D341Med (cell line): ENCODE measurements at regions not wholly inside any gene's neighbourhood (a gene's known extent, or its start where the extent isn't known, plus 50 kb on each side); places are given as distances from the start of the nearest gene placed in this dataset.
A peak's percentile ranks its signal among the peaks of the same experiment; 100 is the strongest.

Experiments used
- DNase-seq: peaks from one replicate; pipeline ENCODE4 v3.0.0; 2012; ENCODE audit warnings: low spot score

DNA sequence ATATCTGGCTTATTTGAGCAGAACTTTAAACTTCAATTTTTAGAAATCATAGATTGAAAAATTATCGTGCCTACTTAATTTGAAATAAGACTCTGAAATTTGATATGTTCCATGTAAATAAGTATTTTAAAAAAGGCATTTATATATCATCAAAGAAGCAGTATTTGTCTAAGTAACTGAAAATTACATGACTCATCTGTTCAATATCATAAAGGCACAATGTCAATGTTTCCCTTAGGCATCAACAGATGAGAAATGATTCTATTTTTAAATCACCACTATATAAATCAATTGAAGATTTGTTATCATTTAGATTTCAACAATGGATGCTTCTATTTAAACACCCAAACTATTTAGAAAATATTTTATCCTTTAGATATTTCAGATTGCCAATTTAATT is 142.9 kb upstream of the POU5F2 start:
- DNase-seq, result no peak

DNA sequence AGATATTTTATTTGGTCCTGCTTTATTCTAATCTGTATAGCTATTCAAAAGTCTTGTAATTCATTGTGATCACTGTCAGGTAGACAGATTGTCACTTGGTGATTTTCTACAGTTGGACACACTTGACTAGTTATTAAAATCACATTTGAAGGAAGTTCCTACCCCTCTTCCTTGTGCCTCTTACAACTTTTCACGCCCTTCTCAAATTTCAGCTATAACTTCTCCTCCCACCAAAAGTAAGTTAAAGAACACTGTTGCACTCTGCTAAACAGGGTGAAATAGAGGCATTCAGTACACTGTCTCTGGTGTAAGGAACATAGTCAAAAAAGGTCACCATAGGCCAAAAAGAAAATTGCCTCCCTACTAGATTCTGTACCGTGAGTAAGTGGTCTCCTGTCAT is 142.1 kb upstream of the POU5F2 start:
- DNase-seq, result no peak

DNA sequence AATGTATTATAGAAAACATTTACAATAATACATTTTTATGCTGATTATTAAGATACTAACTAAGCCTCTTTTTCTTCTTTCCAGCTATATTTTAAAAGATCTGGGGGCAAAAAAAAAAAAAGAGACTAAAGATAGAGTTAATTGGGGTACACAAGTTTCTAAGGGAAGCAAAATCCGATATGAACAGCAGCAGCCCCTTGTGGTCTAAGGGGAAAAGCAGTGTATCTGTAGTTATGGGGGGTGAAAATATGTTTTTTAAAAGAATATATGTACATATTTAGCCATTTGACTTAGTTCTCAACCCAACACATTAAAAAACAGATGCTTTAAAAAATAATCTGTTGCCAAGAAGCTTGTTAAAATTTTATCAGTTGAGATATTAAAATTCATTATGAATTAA is 134.3 kb upstream of the POU5F2 start:
- no peak for DNase-seq

DNA sequence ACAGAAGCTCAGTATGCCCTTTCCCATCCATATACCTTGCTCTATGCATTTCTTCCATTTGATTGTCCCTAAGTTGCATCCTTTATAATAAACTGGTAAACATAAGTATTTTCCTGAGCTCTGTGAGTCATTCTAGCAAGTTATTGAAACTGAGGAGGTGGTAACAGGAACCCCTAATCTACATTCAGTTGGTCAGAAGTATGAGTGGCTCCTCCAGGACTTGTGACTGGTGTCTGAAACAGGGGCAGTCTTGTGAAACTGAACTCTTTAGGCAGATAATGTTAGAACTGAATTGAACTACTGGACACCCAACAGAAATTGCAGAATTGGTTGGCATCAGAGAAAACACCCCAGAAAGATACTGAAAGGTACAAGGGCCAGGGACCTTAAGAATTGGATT is 133.1 kb upstream of the POU5F2 start:
- no peak for DNase-seq

DNA sequence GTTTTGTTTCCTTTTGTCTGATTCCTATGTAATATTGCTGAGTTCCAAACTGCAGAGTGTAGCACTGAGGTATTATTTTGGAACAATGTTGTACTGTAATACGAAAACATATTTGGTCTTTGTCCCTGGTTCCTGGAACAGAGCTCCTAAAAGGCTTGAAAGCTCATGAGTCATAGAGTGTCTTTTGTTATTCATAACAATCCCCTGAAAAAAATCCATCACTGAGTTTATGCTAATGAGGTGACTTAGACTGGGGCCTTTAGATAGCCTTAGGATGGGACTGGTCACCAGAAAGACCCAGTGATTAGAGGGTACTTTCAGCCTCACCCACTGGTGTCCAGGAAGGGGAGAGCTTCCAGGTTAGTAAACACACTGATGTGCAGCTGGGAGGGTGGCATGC is 132.7 kb upstream of the POU5F2 start:
- no peak for DNase-seq

DNA sequence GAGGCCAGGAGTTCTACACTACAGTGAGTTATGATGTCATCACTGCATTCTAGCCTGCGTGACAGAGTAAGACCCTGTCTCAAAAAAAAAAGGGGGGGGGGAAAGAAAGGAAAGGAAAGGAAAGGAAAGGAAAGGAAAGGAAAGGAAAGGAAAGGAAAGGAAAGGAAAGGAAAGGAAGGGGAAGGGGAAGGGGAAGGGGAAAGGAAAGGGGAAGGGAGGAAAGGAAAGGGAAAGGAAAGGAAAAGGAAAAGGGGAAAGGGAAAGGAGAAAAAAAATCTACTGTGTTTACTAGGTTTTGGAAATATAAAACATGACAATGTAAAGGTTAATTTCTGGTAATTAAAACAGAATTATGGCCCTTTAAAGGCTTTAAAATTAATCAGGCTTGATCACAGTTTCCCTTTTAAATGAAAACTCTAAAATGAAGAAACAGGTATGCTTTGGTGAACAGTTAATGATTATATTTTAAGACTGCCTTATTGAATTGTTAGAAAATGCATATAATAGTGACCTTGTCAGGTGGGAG is 131.9 kb upstream of the POU5F2 start:
- no peak for DNase-seq

DNA sequence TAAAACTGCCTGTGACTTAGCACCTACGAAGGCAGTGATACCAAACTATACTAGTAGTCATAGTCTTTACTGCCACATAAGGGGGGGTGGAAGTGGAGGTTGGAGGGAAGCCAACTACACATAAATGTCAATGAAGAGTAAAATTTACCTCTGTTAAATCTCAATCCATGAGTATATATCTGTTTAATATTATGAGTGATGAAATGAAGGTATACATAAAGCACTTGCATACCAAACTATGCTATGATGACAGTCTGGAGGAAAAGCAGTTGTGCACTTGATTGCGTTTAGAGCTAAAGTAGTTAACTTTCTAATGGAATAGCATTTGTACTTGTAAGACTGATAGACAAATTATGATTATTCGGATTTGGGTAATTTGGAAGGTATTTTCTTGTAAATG is 129.2 kb upstream of the POU5F2 start:
- no peak for DNase-seq

DNA sequence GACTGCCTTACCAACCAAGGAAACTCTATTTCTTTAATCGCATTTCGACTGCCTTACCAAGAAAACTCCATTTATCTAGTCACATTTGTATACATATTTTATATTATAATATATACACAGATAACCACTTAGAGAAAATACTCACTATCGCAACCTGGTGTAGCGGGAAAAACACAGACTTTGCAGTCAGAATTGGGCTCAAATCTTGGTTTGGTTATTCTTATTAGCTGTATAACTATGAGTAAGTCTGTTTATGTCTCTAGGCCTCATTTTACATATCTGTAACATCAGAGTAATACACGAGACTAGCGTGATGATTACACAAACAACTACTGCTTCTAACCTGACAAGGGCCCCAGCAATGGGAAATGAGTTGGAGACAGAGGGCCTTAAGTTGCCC is 127.5 kb upstream of the POU5F2 start:
- no peak for DNase-seq

DNA sequence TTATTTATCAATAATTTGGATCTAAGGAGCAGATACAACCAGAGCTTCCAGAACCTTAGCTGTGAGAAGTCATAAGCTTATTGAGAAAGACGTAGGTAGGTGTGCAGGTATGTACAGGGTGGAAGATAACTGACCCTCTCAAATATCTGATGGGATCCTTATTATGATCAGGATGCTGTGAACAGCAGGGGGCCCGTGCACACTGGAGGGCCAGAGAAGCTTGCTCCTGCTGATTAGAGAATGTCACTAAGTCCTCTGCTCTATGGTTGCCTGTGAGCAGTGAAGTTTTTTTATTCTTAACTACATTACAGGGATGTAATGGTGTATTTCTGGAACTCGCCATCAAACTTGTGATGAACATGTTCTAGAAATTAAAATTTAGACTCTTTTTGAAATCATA is 108.9 kb upstream of the POU5F2 start:
- DNase-seq, result peak; percentile 17

DNA sequence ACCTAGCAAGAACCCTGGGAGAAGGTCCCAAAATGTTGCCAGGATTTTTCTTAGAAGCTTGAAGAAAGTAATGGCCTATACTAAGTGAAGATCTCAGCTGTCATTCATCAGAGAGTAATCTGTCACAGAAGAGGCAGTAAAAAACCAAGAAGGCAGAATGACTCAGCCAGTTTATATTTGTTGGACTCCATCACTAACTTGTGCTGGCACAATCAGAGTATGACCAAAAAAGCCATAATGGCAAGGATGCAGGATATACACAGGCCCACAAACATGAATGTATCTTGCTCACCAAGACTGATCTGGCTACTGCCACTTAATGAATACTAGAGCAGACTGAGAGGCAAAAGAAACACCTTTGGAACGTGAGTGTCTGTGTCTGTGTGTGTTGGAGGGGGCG is 104.0 kb upstream of the POU5F2 start:
- DNase-seq, result no peak

DNA sequence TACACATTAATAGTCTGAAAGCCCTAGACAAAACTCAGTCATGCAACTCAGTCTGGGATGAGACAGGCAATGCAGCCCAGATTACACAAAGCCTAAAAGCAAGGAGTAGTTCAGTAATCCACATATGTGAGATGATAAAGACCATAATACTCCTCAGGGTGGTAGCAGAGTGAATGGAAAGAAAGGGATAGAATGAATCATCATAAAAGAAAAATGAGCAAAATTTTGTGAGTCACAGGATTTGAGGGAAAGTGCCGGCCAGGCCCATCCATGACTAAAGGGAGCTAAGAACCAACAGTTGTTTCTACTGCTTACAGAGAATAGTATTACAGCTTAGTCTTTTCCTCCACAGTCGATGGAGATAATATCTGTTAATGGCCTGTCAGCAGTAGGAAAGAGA is 90.0 kb upstream of the POU5F2 start:
- no peak for DNase-seq

DNA sequence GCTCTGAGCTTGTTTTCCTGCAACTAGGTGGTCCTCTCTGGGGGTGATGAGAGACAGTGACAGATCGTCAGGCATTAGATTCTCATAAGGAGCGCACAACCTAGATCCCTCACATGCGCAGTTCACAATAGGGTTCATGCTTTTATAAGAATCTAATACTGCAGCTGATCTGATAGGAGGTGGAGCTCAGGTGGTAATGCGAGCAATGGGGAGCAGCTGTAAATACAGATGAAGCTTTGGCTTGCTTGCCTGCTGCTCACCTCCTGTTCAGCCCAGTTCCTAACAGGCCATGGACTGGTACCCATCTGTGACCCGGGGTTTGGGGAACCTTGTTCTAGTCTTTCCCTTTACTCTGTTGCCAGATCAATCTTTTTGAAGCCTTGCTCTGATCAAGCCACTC is 89.5 kb upstream of the POU5F2 start:
- DNase-seq, result no peak

DNA sequence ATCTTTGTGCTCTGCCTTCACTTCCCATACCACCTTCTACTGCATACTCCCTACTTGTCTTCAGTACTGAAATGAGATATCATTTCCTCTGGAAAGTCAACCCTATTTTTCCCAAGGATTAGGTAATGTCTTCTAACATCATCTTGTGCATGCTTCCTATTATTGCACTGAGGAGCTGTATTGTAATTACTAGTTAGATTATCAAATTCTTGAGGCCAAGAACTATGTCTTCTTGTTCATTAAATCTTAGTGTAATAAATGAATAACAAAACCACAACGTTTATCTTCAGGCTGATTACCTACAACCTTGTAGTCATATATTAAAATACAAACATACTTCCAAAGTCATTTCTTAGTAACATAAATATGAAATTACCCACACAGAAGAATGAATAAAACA is 87.9 kb upstream of the POU5F2 start:
- no peak for DNase-seq

DNA sequence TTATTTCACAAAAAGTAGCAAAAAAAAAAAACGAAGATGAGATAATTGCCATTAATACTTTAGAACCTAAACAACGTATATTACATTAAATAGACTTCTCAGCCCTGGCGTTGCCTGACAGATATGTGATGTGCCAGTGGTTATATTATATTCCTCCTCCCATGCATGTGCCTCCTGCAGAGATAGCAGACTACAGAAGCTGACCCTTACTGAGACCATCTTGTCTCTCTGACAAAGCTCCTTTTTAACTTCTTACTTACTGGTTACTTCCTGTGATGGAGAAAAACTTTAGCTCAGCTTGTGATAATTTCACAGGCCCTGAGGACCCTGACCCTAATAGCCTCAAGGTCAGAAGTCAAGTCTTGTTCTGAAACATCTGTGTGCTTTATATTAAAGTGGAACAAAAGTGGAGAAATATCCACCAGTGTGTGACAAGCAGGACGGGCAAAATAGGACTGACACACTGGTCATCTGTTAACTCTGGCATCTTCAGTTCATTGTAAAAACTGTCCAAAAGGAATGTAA is 80.6 kb upstream of the POU5F2 start:
- DNase-seq, result no peak

DNA sequence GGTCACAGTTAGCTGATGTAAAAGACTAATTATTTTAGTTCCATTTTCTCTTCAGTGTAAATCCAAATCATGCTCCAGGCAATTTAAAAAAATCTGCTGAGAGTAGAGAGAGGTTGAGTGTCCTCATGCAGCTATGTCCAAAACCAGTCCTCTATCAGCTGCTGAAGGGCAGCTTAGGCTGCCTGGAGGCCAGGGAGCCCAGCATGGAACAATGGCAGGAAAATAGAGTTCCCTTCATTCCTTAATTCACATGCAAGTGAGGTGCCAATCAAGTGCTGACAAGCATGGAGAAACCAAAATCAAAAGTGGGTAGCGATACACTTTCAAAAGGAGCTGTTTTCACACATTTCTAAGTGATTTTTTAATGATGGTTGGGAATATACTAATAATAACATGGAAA is 78.3 kb upstream of the POU5F2 start:
- DNase-seq, result no peak

DNA sequence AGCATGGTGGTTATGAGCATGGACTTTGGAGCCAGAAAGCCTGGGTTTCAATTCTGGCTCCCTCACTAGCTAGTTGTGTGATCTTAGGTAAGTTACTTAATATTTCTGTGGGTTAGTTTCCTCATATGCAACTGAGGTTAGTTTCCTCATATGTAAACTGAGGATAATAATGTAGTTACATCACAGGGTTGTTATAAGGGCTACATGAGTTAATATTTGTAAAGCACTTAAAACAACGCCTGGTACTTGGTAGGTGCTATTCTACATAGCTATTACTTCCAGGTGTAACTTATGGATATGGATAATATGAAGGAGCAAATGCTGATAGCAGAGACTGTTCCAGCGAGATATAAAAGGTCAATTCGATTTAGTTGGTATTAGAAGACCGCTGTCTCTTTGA is 69.4 kb upstream of the POU5F2 start:
- no peak for DNase-seq

DNA sequence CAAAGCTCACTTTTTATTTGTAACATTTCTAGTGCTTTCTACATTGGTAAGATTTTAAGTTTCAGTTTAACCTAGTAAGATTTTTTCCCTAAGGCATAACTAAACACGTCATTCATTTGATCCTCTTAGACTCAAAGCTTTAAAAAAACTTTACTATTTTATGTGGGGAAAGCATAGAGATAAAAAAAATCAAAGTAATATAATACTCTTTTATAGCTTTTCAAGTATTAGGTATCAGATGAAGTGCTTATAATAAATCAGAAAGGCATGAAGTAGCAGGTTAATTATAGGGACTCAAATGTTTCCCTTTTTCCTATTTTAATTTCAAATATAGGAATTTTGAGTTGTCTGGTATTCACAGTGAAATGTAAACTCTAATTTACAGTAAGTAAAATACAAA is 68.0 kb upstream of the POU5F2 start:
- DNase-seq, result no peak

DNA sequence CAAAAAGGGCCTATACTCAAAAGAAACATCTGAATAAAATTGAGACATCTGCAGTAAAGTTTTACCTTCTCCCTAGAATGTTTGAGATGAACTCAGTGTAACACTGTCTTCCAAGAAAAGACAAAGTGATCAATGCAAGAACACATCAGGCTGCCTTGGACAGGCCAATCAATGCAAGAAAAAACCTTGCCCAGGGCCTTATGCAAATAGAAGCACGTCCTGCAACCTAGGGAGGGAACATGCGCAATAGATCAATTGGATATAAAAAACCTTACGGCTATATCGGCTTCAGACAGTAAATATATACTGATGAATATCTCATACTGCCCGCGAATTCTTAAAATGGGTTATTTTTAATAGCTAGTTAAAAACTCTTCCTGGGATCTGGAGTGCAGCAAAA is 66.4 kb upstream of the POU5F2 start:
- no peak for DNase-seq

DNA sequence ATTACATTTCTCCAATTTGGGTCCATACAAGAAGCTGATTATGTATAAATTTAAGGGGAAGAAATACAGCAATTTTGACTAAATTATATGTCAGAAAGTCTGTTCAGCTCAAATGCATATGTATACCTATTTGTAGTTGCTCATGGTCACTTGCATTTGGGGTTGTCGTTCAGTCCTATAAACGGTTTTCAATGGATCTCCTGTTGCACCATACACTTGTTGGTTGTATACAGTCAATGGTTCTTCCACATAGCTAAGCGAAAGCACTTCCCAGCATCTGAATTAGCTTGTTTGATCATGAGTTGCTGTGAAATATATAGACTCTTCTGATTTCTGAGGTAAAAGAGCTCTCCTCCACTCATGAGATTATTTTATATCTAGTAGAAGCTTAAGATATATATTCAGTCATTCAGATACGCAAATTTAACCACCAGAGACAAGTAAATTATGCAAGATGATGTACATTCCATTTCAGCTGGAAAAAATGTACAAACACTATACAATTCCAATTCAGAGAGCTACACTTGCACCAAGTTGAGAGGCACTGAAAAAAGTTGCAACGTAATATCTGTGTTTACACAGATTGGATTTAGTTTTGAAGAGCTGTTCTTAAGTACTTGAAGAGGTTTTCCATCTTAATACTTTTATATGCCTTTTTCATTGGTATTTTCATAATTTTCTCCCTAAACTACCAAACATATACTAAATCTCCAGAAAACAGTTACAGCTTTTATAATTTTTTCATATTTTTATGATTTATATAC is 64.4 kb upstream of the POU5F2 start:
- no peak for DNase-seq

DNA sequence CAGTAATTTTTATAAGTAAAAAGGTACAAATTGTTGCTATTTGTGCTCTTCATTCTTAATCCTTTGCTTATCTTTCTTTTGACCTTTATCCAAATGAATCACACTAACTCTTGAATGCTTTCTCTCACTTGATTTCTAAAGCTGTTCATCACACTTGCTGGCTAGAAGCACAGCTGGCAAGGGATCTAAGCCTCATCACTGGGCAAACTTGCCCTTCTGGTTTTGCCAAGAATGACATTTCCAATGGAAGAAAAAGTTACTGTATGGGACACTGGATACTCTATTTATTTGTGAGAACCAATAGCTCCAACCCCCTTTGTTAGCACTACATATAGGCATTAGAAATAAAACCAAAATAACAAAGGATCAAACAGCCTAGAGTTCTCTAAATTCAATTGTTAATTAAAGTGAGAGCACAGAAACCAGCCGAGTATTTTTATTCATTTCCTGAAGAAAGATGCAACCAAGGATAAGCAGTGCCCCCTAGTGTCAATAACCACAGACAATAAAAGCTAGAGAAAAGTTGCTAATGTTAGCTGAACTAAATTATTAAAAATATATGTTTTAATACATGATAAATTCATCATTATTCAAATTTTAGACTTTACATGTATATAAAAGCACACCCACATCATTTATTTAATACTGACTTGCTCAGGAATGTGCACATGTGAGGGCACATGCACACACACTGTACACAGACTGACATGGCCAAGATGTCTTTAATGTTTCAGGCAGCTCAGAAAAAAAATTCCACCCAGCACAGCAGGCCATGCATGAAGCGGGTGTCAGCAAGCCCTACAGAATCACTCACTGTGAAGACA is 59.8 kb upstream of the POU5F2 start:
- DNase-seq, result peak; percentile 27

DNA sequence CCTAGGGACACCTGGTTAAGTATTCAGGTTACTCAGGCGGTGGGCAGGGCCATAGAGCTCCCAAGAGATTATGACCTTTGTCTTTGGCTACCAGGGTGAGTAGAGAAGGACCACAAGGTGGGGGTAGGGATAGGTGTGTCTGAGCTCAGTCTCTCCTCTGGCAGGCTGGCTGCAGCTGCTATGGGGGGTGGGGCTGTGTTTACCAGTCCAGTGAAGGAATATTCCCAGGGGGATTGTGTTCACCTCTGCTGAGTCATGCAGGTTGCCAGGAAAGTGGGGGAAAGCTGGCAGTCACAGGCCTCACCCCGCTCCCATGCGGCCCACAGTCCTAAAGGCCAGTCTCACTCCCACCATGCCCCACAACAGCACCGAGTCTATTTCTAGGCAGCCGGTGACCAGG is 53.6 kb upstream of the POU5F2 start:
- no peak for DNase-seq

DNA sequence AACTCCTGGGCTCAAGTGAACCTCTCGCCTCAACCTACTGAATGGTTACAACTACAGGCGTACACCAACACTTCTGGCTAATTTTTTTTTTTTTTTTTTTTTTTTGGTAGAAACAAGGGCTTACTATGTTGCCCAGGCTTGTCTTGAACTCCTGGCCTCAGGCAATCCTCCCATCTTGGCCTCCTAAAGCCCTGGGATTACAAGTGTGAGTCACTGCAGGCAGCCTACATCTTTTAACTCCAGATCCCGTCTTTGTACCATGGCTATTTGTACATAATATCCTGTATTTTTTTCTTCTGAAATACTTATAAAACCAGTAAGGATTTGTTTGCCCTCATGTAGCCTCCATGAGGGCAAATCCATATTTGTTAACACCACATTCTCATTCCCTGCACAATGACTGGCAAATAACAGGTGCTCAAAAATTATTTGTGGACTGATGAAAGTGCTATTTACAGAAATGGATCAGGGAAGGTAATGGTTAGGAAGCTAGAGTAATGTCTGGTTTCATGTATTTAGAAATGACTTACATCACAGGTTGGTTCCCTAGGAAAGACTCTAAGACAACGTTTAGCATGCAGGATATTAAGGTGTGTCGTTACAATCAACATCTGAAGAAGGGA is 51.9 kb upstream of the POU5F2 start:
- no peak for DNase-seq

DNA sequence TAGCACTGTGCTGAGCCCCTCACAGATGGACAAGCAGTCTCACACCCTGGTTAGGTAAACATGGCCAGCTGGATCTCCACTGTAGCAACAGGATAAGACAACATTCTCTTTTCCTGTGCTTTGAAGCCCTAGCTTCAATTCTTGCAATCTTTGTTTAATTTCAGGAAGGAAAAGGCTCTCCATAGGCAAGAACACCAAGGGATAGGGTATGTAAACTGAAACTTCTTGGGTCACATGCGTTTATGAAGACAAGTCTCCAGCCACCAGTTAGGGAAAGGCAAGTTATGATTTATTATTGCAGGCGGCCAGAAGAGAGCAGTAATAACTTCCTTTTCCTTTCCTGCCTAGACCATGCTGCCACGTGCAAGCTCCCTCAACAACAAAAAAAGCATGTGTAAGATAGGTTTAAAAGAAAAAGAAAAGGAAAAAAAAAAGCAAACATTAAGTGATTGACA is 50.1 kb upstream of the POU5F2 start:
- DNase-seq, result no peak
